MM.1S (cell line): ENCODE measurements at regions not wholly inside any gene's neighbourhood (a gene's known extent, or its start where the extent isn't known, plus 50 kb on each side); places are given as distances from the start of the nearest gene placed in this dataset.

ENCODE experiments used
- CTCF ChIP-seq: fragments of 300-600 bp; sonication (generic); IDR thresholded peaks from 2 replicates; pipeline ENCODE4 v1.5.1; 2016; ENCODE audit warnings: antibody characterized with exemption, low read length, mixed read lengths
- EZH2 ChIP-seq: fragments of 300-600 bp; sonication (generic); optimal IDR thresholded peaks from 2 replicates; pipeline ENCODE3; 2017; ENCODE audit warnings: low read depth, mild to moderate bottlenecking, antibody characterized with exemption, low read length, mixed read lengths

GRCh38 chr12:87388376-87388775, 640.8 kb downstream of the C12orf50 start:
- no peak for TF ChIP-seq CTCF
- no peak for TF ChIP-seq EZH2
